B cell (primary cell): ENCODE measurements at regions not wholly inside any gene's neighbourhood (a gene's known extent, or its start where the extent isn't known, plus 50 kb on each side); places are given as distances from the start of the nearest gene placed in this dataset.

ENCODE experiments used
- ATAC-seq: fragments of 200-7000 bp; cut with Tn5 transposase; one replicate; pipeline ENCODE4 v1.10.0; 2021; ENCODE audit warnings: low read depth, mild to moderate bottlenecking, moderate number of reproducible peaks, moderate library complexity
- CTCF ChIA-PET: fragments of 350-600 bp; sonication (Branson Sonifier 250); formaldehyde crosslinking; loops from one replicate; lab custom pipeline; 2021; ENCODE audit warnings: antibody characterized with exemption, inconsistent platforms; lab: Charles Lee
- POLR2A ChIA-PET: fragments of 350-600 bp; sonication (Branson Sonifier 250); formaldehyde crosslinking; loops from one replicate; lab custom pipeline; 2021; ENCODE audit warnings: antibody characterized with exemption; lab: Charles Lee
- DNase-seq: peaks from one replicate; pipeline ENCODE4 v3.0.0; 2013
- H2AFZ ChIP-seq: 2 replicates; pipeline ENCODE4 v1.6.1; 2012; ENCODE audit warnings: mild to moderate bottlenecking, low read depth, low read length; ENCODE audit not compliant: insufficient read depth, poor library complexity, severe bottlenecking
- H3K27ac ChIP-seq, 2 donors: 1 replicate in 1 of 2; 2 replicates in 1 of 2; pipeline ENCODE4 v1.5.1; 2012 to 2013; ENCODE audit warnings: low read length in 2 of 2, mild to moderate bottlenecking in 2 of 2, moderate library complexity in 1 of 2
- H3K27me3 ChIP-seq, 4 experiments: fragments of 200-600 bp in 1 of 4; sonication (generic) in 1 of 4; replicated peaks in 1 of 4; 1 replicate in 2 of 4; 2 replicates in 2 of 4; pipeline versions ENCODE4 v1.6.1 to v1.7.0; 2013 to 2016; ENCODE audit warnings: low read length in 3 of 4, mild to moderate bottlenecking in 2 of 4, mixed read lengths in 1 of 4, moderate library complexity in 1 of 4; ENCODE audit not compliant: insufficient read depth in 4 of 4, control insufficient read depth in 3 of 4; ENCODE audit errors: control extremely low read depth in 1 of 4
- H3K36me3 ChIP-seq, 2 experiments: replicated peaks in 1 of 2; 1 replicate in 1 of 2; 2 replicates in 1 of 2; pipeline versions ENCODE4 v1.6.1 to v1.7.1; 2013; ENCODE audit warnings: low read length in 1 of 2; ENCODE audit not compliant: insufficient read depth in 2 of 2, control insufficient read depth in 1 of 2; ENCODE audit errors: control extremely low read depth in 1 of 2, extremely low read depth in 1 of 2
- H3K4me1 ChIP-seq, 2 donors: fragments of 200-600 bp in 1 of 2; sonication (generic) in 1 of 2; 1 replicate in 1 of 2; 2 replicates in 1 of 2; pipeline versions ENCODE4 v1.5.1 to v1.6.1; 2013 to 2017; ENCODE audit warnings: low read length in 2 of 2; ENCODE audit not compliant: control insufficient read depth in 2 of 2, insufficient read depth in 2 of 2
- H3K4me2 ChIP-seq: replicated peaks from 2 replicates; pipeline ENCODE3; 2012; ENCODE audit warnings: mild to moderate bottlenecking, low read depth, low read length; ENCODE audit not compliant: poor library complexity, severe bottlenecking
- H3K4me3 ChIP-seq, 5 experiments: fragments of 200-600 bp in 1 of 5; sonication (generic) in 1 of 5; 1 replicate in 3 of 5; 2 replicates in 2 of 5; pipeline versions ENCODE4 v1.5.1 to v1.7.0; 2011 to 2016; ENCODE audit warnings: low read length in 4 of 5, mild to moderate bottlenecking in 4 of 5, low read depth in 2 of 5, control low read depth in 1 of 5, moderate library complexity in 1 of 5; ENCODE audit not compliant: insufficient read depth in 1 of 5; ENCODE audit errors: control extremely low read depth in 1 of 5, extremely low read depth in 1 of 5
- H3K79me2 ChIP-seq: fragments of 200-600 bp; sonication (generic); one replicate; pipeline ENCODE4 v1.6.0; 2016; ENCODE audit warnings: low read length; ENCODE audit not compliant: control insufficient read depth, insufficient read depth
- H3K9ac ChIP-seq: fragments of 200-600 bp; sonication (generic); 2 replicates; pipeline ENCODE4 v1.6.1; 2017; ENCODE audit warnings: mild to moderate bottlenecking, low read length, moderate library complexity
- H3K9me3 ChIP-seq, 3 donors: one replicate each; pipeline versions ENCODE4 v1.6.1 to v1.7.1; 2013; ENCODE audit warnings: low read length in 2 of 3; ENCODE audit not compliant: control insufficient read depth in 2 of 3, insufficient read depth in 1 of 3; ENCODE audit errors: control extremely low read depth in 1 of 3
- H4K20me1 ChIP-seq: 2 replicates; pipeline ENCODE4 v1.6.0; 2012; ENCODE audit warnings: mild to moderate bottlenecking, low read length; ENCODE audit not compliant: insufficient read depth, control insufficient read depth, poor library complexity, severe bottlenecking
- H3K27ac Mint-ChIP-seq: one replicate; pipeline ENCODE4 v1.8.0; 2021; ENCODE audit warnings: mixed read lengths
- H3K27me3 Mint-ChIP-seq: one replicate; pipeline ENCODE4 v1.8.0; 2021; ENCODE audit warnings: mixed read lengths
- H3K4me1 Mint-ChIP-seq: one replicate; pipeline ENCODE4 v1.8.0; 2021; ENCODE audit warnings: mixed read lengths
- H3K4me3 Mint-ChIP-seq: one replicate; pipeline ENCODE4 v1.8.0; 2021; ENCODE audit warnings: mixed read lengths
- H3K9me3 Mint-ChIP-seq: one replicate; pipeline ENCODE4 v1.8.0; 2022; ENCODE audit warnings: mixed read lengths; ENCODE audit not compliant: insufficient read depth
- CTCF ChIP-seq: fragments of 200-600 bp; IDR thresholded peaks from one replicate; pipeline ENCODE4 v1.8.0; 2022; ENCODE audit warnings: antibody characterized with exemption, mild to moderate bottlenecking
- EZH2 ChIP-seq: IDR thresholded peaks from 2 replicates; pipeline ENCODE4 v1.6.1; 2012; ENCODE audit warnings: borderline replicate concordance, low read depth, mild to moderate bottlenecking, moderate library complexity, low read length; ENCODE audit not compliant: insufficient read depth, poor library complexity, severe bottlenecking
- WGBS: methylation state at CpG from one replicate; pipeline ENCODE4 v1.1.5; 2013; ENCODE audit warnings: missing lambda C conversion rate; ENCODE audit not compliant: insufficient coverage; 5-methylcytosine and 5-hydroxymethylcytosine counted together
- intact Hi-C: fragments of 100-400 bp; cut with micrococcal nuclease; formaldehyde crosslinking; loops from one replicate; pipeline ENCODE4 v1.10.0; 2022

- Histone ChIP-seq H3K4me1 (no peaks in the 10 kb centered on the region), H3K4me3 (no peak overlapping the region), H3K9ac (no peak overlapping the region), H2AFZ (no peak overlapping the region), H3K79me2 (no peaks in the 10 kb centered on the region), H4K20me1 (no peaks in the 10 kb centered on the region), H3K36me3 (no peaks in the 10 kb centered on the region), H3K9me3 (no peaks in the 10 kb centered on the region), H3K27me3 (no peaks in the 10 kb centered on the region), H3K4me2 (no peak overlapping the region), H3K27ac (no peak overlapping the region)
- Mint-ChIP-seq H3K27ac (no peak overlapping the region), H3K27me3 (peaks cover 12% of the 10 kb centered on the region), H3K9me3 (no peaks in the 10 kb centered on the region), H3K4me1 (no peaks in the 10 kb centered on the region), H3K4me3 (no peak overlapping the region)
- ChIA-PET CTCF (no interaction called here), POLR2A (no interaction called here)
- no peak for DNase-seq
- ATAC-seq, result no peak
- WGBS, result no CpG with 5 or more reads among the region's 1 CpG
- no peak for TF ChIP-seq CTCF
- TF ChIP-seq EZH2, result no peak
- intact Hi-C loops, result no loop called here
Measured at GRCh38 chr7:23930312-23930711, 220.3 kb downstream of the STK31 start.

- no peak overlapping the region for H3K4me3 ChIP-seq
- no peaks in the 10 kb centered on the region for H3K79me2 ChIP-seq
- ChIA-PET CTCF (no interaction called here), POLR2A (no interaction called here)
- 100% methylated on average over 1 of the region's 2 CpGs for WGBS
- no peak for TF ChIP-seq CTCF
- TF ChIP-seq EZH2, result no peak
- Mint-ChIP-seq H3K4me3 (no peak overlapping the region), H3K27me3 (peaks cover 20% of the 10 kb centered on the region), H3K27ac (peak overlapping the region; percentile 1), H3K4me1 (no peaks in the 10 kb centered on the region), H3K9me3 (no peaks in the 10 kb centered on the region)
- intact Hi-C loops, result no loop called here
- H3K9me3 ChIP-seq, result no peaks in the 10 kb centered on the region
- no peaks in the 10 kb centered on the region for H3K4me1 ChIP-seq
- no peak overlapping the region for H3K27ac ChIP-seq
- no peak overlapping the region for H3K4me2 ChIP-seq
- no peak overlapping the region for H3K9ac ChIP-seq
- DNase-seq (no peak), ATAC-seq (no peak)
- no peaks in the 10 kb centered on the region for H4K20me1 ChIP-seq
- H2AFZ ChIP-seq, result no peak overlapping the region
- no peaks in the 10 kb centered on the region for H3K36me3 ChIP-seq
- H3K27me3 ChIP-seq, result no peaks in the 10 kb centered on the region
Measured at GRCh38 chr7:23931633-23932032, 221.6 kb downstream of the STK31 start.
